Hepatocyte (in vitro differentiated cells): ENCODE measurements at regions not wholly inside any gene's neighbourhood (a gene's known extent, or its start where the extent isn't known, plus 50 kb on each side); places are given as distances from the start of the nearest gene placed in this dataset.
"Not testable (repeated sequence)": the region's sequence is repeated elsewhere in the genome, so short reads cannot be mapped to it uniquely, and the experiment has no call there.

Experiments used
- DNase-seq: peaks from one replicate; pipeline ENCODE4 v3.0.0-alpha.2; 2016; ENCODE audit warnings: low spot score
- H2AFZ ChIP-seq: fragments of 200-600 bp; sonication (generic); 2 replicates; pipeline ENCODE4 v1.6.0; 2016; ENCODE audit warnings: antibody characterized with exemption, mild to moderate bottlenecking
- H3K27ac ChIP-seq: fragments of 200-600 bp; sonication (generic); 2 replicates; pipeline ENCODE4 v1.5.1; 2016; ENCODE audit warnings: mild to moderate bottlenecking
- H3K27me3 ChIP-seq: fragments of 200-600 bp; sonication (generic); 2 replicates; pipeline ENCODE4 v1.6.1; 2016
- H3K36me3 ChIP-seq: fragments of 200-600 bp; sonication (generic); replicated peaks from 2 replicates; pipeline ENCODE4 v1.5.1; 2016; ENCODE audit warnings: low read depth; ENCODE audit not compliant: insufficient read depth
- H3K4me1 ChIP-seq: fragments of 200-600 bp; sonication (generic); 2 replicates; pipeline ENCODE4 v1.5.1; 2016; ENCODE audit warnings: mild to moderate bottlenecking, moderate library complexity; ENCODE audit not compliant: insufficient read depth
- H3K4me2 ChIP-seq: fragments of 200-600 bp; sonication (generic); 2 replicates; pipeline ENCODE4 v1.6.0; 2016
- H3K4me3 ChIP-seq: fragments of 200-600 bp; sonication (generic); 2 replicates; pipeline ENCODE4 v1.5.1; 2016; ENCODE audit warnings: mild to moderate bottlenecking
- H3K79me2 ChIP-seq: fragments of 200-600 bp; sonication (generic); 2 replicates; pipeline ENCODE4 v1.6.0; 2017; ENCODE audit warnings: mild to moderate bottlenecking
- H3K9me2 ChIP-seq: fragments of 200-600 bp; sonication (generic); replicated peaks from 2 replicates; pipeline ENCODE4 v1.6.0; 2017; ENCODE audit warnings: mild to moderate bottlenecking; ENCODE audit not compliant: insufficient read depth
- H3K9me3 ChIP-seq: fragments of 200-600 bp; sonication (generic); 2 replicates; pipeline ENCODE4 v1.5.1; 2016; ENCODE audit warnings: low read depth, mild to moderate bottlenecking
- H4K20me1 ChIP-seq: fragments of 200-600 bp; sonication (generic); 2 replicates; pipeline ENCODE4 v1.6.0; 2016; ENCODE audit warnings: mild to moderate bottlenecking; ENCODE audit not compliant: insufficient read depth, poor library complexity, severe bottlenecking
- EZH2 ChIP-seq: fragments of 200-600 bp; sonication (generic); IDR thresholded peaks from 2 replicates; pipeline ENCODE4 v1.6.1; 2016; ENCODE audit warnings: antibody characterized with exemption, mild to moderate bottlenecking, borderline replicate concordance
- EZH2phosphoT487 ChIP-seq: fragments of 200-600 bp; sonication (generic); IDR thresholded peaks from one replicate; pipeline ENCODE4 v1.6.1; 2018; ENCODE audit warnings: antibody characterized with exemption, mild to moderate bottlenecking, low read depth, moderate library complexity; ENCODE audit not compliant: unreplicated experiment, severe bottlenecking
- WGBS: methylation state at CpG from one replicate; pipeline ENCODE4 v1.1.6; 2016; ENCODE audit warnings: low lambda C conversion rate; ENCODE audit errors: missing lambda C conversion rate; 5-methylcytosine and 5-hydroxymethylcytosine counted together
- TF ChIP-seq, protein P1 (sequence below): fragments of 200-600 bp; sonication (generic); IDR thresholded peaks from 2 replicates; pipeline ENCODE4 v1.5.1; 2016; ENCODE audit warnings: antibody characterized with exemption, mild to moderate bottlenecking; ENCODE audit not compliant: poor library complexity

DNA sequence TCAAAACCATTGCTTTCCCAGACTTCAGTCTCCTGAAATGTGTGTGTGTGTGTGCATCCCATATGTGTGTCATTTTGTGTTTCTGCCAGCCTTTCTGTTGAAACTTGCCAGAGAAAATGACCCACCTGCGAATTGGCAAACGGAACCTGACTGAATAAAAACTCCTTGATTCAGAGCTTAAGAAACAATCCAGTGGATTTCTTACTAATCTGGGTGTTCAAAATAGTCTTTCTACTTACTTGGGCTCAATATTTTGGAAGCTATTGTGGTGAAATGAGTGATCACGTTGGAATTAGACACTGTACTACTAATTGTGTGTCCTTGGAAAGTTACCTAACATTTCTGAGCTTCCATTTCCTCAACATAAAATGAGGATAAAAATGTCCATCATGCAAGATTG, 138.9 kb upstream of the ERG start:
- Histone ChIP-seq H2AFZ (no peak overlapping the region), H3K9me3 (no peaks in the 10 kb centered on the region), H3K79me2 (no peaks in the 10 kb centered on the region), H3K4me3 (no peak overlapping the region), H4K20me1 (no peaks in the 10 kb centered on the region), H3K4me1 (no peaks in the 10 kb centered on the region), H3K36me3 (no peaks in the 10 kb centered on the region), H3K9me2 (no peaks in the 10 kb centered on the region), H3K4me2 (no peak overlapping the region), H3K27ac (no peak overlapping the region), H3K27me3 (no peaks in the 10 kb centered on the region)
- TF ChIP-seq EZH2 (no peak), EZH2phosphoT487 (no peak)
- TF ChIP-seq, protein P1, sequence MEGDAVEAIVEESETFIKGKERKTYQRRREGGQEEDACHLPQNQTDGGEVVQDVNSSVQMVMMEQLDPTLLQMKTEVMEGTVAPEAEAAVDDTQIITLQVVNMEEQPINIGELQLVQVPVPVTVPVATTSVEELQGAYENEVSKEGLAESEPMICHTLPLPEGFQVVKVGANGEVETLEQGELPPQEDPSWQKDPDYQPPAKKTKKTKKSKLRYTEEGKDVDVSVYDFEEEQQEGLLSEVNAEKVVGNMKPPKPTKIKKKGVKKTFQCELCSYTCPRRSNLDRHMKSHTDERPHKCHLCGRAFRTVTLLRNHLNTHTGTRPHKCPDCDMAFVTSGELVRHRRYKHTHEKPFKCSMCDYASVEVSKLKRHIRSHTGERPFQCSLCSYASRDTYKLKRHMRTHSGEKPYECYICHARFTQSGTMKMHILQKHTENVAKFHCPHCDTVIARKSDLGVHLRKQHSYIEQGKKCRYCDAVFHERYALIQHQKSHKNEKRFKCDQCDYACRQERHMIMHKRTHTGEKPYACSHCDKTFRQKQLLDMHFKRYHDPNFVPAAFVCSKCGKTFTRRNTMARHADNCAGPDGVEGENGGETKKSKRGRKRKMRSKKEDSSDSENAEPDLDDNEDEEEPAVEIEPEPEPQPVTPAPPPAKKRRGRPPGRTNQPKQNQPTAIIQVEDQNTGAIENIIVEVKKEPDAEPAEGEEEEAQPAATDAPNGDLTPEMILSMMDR = no peak
- WGBS = 74% methylated on average over 3 of the region's 3 CpGs
- DNase-seq = no peak

DNA sequence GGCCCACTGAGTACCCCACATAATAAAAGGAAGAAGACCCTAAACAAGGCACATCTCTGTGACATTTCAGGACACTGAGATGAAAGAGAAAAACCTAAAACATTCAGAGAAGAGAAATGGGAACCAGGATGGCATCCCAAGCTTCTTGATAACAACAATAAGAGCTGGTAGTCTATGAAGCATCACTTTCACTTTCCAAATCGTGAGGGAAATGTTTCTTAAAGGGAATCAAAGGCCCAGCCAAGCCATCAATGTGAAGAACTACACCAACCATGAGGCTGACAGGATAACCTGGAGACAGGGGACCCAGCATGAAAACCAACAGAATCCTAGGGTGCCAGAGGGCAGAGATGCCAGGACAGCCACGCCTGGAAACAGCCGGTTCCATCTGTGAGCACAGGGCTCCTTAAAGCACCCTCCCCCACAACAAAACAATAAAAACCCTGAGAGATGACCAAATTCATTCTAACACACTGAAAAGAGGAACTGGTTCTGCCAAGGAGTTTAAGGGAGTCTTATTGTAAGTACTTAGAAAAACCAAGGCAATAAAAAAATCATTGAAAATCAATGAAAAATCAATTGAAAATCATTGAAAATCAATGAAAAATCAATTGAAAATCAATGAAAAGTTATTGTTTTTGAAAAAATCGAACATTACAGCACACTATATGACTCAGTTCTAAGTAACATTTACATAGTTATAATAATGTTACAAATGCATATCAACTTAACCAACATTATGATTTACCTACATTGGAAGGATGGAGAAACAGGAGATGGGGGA, 141.5 kb upstream of the ERG start:
- no peak overlapping the region for H3K27ac ChIP-seq
- DNase-seq = no peak
- no peak overlapping the region for H3K4me2 ChIP-seq
- H3K4me1 ChIP-seq = no peaks in the 10 kb centered on the region
- no peaks in the 10 kb centered on the region for H3K9me2 ChIP-seq
- H3K9me3 ChIP-seq = no peaks in the 10 kb centered on the region
- H4K20me1 ChIP-seq = no peaks in the 10 kb centered on the region
- 84% methylated on average over 4 of the region's 4 CpGs for WGBS
- no peaks in the 10 kb centered on the region for H3K36me3 ChIP-seq
- no peaks in the 10 kb centered on the region for H3K79me2 ChIP-seq
- H2AFZ ChIP-seq = no peak overlapping the region
- no peak overlapping the region for H3K4me3 ChIP-seq
- no peaks in the 10 kb centered on the region for H3K27me3 ChIP-seq
- TF ChIP-seq, protein P1 = no peak
- TF ChIP-seq EZH2phosphoT487 = no peak
- no peak for TF ChIP-seq EZH2

DNA sequence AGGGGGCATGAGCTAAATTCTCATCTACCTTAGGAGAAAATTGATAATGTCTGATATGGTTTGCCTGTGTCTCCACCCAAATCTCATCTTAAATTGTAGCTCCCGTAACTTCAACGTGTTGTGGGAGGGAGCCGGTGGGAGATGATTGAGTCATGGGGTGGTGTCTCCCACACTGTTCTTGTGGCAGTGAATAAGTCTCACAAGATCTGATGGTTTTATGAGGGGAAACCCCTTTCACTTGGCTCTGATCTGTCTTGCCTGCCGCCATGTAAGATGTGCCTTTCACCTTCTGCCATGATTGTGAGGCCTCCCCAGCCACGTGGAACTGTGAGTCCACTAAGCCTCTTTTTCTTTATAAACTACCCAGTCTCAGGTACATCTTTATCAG, 142.1 kb upstream of the ERG start:
- H3K4me1 ChIP-seq, H3K27ac ChIP-seq, H3K4me3 ChIP-seq, H3K79me2 ChIP-seq, H3K9me2 ChIP-seq, H3K9me3 ChIP-seq, H2AFZ ChIP-seq, H3K27me3 ChIP-seq, H3K4me2 ChIP-seq, H3K36me3 ChIP-seq, DNase-seq, H4K20me1 ChIP-seq: not testable (repeated sequence)
- WGBS = 96% methylated on average over 5 of the region's 5 CpGs

DNA sequence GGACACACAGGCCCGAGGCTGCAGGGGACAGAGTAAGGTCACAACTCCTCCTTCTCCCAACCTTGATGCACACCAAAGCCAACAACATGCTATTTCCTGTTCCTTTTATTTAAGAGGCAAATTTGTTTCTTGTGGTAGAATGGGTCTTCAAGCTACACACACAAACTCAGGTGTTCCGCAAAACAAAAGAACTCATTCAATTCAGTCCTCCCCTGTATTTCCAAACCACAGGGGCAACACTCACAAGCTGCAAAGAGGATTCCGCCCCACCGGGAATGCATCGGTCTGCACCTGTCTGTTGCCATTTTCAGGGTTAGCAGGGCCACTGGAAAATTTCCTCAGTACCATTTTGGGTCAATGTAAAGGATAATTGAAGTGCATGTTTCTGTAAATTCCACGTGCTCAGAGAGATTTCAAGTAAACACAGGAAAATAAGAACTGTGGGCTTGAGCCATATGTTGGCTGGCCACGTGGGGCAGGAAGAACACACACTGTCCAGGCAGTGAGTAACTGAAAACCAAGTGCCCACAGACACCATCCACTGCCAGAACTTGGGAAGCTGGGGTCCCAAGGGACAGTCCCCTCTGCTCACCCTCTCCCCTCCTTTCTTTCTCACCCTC, 145.2 kb upstream of the ERG start:
- peaks cover 4% of the 10 kb centered on the region for H3K27me3 ChIP-seq
- no peaks in the 10 kb centered on the region for H4K20me1 ChIP-seq
- no peak for DNase-seq
- no peak overlapping the region for H2AFZ ChIP-seq
- H3K4me3 ChIP-seq = no peak overlapping the region
- no peaks in the 10 kb centered on the region for H3K79me2 ChIP-seq
- H3K9me3 ChIP-seq = no peaks in the 10 kb centered on the region
- no peak overlapping the region for H3K4me2 ChIP-seq
- no peaks in the 10 kb centered on the region for H3K4me1 ChIP-seq
- no peak overlapping the region for H3K27ac ChIP-seq
- no peaks in the 10 kb centered on the region for H3K9me2 ChIP-seq
- TF ChIP-seq, protein P1 = no peak
- TF ChIP-seq EZH2 = no peak
- no peak for TF ChIP-seq EZH2phosphoT487
- 69% methylated on average over 7 of the region's 7 CpGs for WGBS
- no peaks in the 10 kb centered on the region for H3K36me3 ChIP-seq
